Psoas muscle (tissue), 7 donors: ENCODE measurements at regions not wholly inside any gene's neighbourhood (a gene's known extent, or its start where the extent isn't known, plus 50 kb on each side); places are given as distances from the start of the nearest gene placed in this dataset.

Experiments used
- ATAC-seq, 4 donors: fragments of 200-7000 bp; cut with Tn5 transposase; one replicate each; pipeline ENCODE4 v1.9.1; 2020; ENCODE audit warnings: moderate library complexity in 3 of 4, mild to moderate bottlenecking in 2 of 4
- DNase-seq, 2 donors: peaks; one replicate each; pipeline ENCODE4 v3.0.0-alpha.2; 2020
- H3K27ac ChIP-seq: fragments of 200-600 bp; one replicate; pipeline ENCODE4 v1.8.0; 2022
- H3K27me3 ChIP-seq, 3 donors: fragments of 200-600 bp in 1 of 3; one replicate each; pipeline versions ENCODE4 v1.6.1 to v1.8.0; 2013 to 2022; ENCODE audit warnings: low read length in 2 of 3, mild to moderate bottlenecking in 2 of 3, moderate library complexity in 1 of 3; ENCODE audit not compliant: insufficient read depth in 3 of 3
- H3K36me3 ChIP-seq, 2 donors: fragments of 200-600 bp in 1 of 2; one replicate each; pipeline versions ENCODE4 v1.6.1 to v1.8.0; 2013 to 2022; ENCODE audit warnings: low read depth in 1 of 2, mild to moderate bottlenecking in 1 of 2, moderate library complexity in 1 of 2; ENCODE audit not compliant: insufficient read depth in 1 of 2
- H3K4me1 ChIP-seq: fragments of 200-600 bp; one replicate; pipeline ENCODE4 v1.8.0; 2022
- H3K4me3 ChIP-seq: fragments of 200-600 bp; one replicate; pipeline ENCODE4 v1.8.0; 2022; ENCODE audit warnings: mild to moderate bottlenecking
- H3K9me3 ChIP-seq: fragments of 200-600 bp; one replicate; pipeline ENCODE4 v1.8.0; 2022
- WGBS, 3 donors: extraction: QIAGEN DNeasy Blood & Tissue Kit; methylation state at CpG; one replicate each; pipeline versions ENCODE4 v1.1.6 to v1.1.7; 2013; 5-methylcytosine and 5-hydroxymethylcytosine counted together
- intact Hi-C, 2 donors: fragments of 100-400 bp; cut with DNase I; formaldehyde crosslinking; loops; one replicate each; pipeline versions ENCODE4 v1.11.0 to v1.14.2; 2022
- TF ChIP-seq, protein P1 (sequence below): fragments of 200-600 bp; IDR thresholded peaks from one replicate; pipeline ENCODE4 v1.8.0; 2022; ENCODE audit warnings: antibody characterized with exemption
- donor health status: healthy with polysubstance abuse.
- donor health status: DM: no; HTN: no; CAD: no; lungs with moderate emphysema.
- donor health status: Bipolar disorder and iron deficiency.
- donor health status: healthy.
- donor health status: DM: yes; HTN: yes; CAD: no.
- donor health status: DM: no; HTN: no; CAD: no.
- donor health status: DM: yes; HTN: yes; CAD: no.

DNA sequence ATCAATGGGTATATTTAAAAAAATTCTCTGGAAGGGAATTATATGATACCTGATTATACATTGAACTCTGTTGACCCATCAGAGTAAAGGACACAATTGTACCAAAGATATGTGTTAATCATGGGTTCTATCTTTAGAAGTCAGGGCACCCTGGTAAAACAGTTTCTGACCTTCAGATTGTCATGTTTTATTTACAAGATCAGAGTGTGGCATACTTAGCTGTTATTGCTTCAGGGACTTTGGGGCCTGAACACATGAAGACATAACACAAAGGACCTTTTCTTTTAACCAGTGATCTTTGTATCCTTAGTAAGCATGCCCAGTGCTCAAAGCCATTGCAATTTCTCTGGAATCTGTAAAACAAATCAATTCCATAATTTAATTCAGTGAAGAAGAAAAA lies 204.8 kb upstream of the RPS6KA3 start:
- Histone ChIP-seq H3K4me1 (no peaks in the 10 kb centered on the region), H3K9me3 (no peaks in the 10 kb centered on the region), H3K27ac (no peak overlapping the region), H3K36me3 (no peaks in the 10 kb centered on the region), H3K27me3 (no peaks in the 10 kb centered on the region), H3K4me3 (no peak overlapping the region)
- intact Hi-C loops, result no loop called here
- TF ChIP-seq, protein P1, sequence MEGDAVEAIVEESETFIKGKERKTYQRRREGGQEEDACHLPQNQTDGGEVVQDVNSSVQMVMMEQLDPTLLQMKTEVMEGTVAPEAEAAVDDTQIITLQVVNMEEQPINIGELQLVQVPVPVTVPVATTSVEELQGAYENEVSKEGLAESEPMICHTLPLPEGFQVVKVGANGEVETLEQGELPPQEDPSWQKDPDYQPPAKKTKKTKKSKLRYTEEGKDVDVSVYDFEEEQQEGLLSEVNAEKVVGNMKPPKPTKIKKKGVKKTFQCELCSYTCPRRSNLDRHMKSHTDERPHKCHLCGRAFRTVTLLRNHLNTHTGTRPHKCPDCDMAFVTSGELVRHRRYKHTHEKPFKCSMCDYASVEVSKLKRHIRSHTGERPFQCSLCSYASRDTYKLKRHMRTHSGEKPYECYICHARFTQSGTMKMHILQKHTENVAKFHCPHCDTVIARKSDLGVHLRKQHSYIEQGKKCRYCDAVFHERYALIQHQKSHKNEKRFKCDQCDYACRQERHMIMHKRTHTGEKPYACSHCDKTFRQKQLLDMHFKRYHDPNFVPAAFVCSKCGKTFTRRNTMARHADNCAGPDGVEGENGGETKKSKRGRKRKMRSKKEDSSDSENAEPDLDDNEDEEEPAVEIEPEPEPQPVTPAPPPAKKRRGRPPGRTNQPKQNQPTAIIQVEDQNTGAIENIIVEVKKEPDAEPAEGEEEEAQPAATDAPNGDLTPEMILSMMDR, result no peak
- ATAC-seq (peak in 2 of 4 donors; percentile 46 to 50), DNase-seq (no peak)

GRCh38 chrX:20463296-20464075 lies 196.8 kb upstream of the RPS6KA3 start:
- Histone ChIP-seq H3K4me1 (no peaks in the 10 kb centered on the region), H3K27me3 (no peaks in the 10 kb centered on the region), H3K9me3 (no peaks in the 10 kb centered on the region), H3K27ac (no peak overlapping the region), H3K36me3 (no peaks in the 10 kb centered on the region), H3K4me3 (no peak overlapping the region)
- TF ChIP-seq, protein P1, result no peak
- WGBS, 3 donors, result 56 to 86% (median 68%) methylated on average over 3 of the region's 3 CpGs
- intact Hi-C loops, result no loop called here
- ATAC-seq (no peak), DNase-seq (no peak)

DNA sequence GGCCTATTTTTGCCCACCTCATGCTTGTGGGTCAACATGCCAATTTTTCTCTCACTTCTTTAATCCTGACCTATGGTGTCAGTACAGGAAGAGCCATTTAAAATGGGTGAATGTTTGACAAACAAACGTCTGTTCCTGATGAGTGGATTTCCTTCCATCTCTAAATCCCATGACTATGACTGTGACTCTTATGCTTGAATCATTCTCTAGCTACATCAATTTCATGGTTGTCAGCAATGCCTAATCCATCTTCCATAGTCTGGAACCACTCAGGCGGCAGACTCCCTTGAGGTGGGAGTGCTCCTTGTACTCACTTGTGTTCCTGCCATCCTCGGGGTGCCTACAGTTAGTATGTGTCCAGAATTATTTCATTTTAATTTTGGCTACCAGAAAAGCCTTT lies 194.9 kb upstream of the RPS6KA3 start:
- no peak for DNase-seq
- TF ChIP-seq, protein P1, result no peak
- Histone ChIP-seq H3K4me3 (no peak overlapping the region), H3K27me3 (no peaks in the 10 kb centered on the region), H3K4me1 (no peaks in the 10 kb centered on the region), H3K36me3 (no peaks in the 10 kb centered on the region), H3K9me3 (no peaks in the 10 kb centered on the region), H3K27ac (no peak overlapping the region)
- intact Hi-C loops, result no loop called here
- ATAC-seq, result no peak
- WGBS, 3 donors, result 24 to 45% (median 43%) methylated on average over 3 of the region's 3 CpGs

DNA sequence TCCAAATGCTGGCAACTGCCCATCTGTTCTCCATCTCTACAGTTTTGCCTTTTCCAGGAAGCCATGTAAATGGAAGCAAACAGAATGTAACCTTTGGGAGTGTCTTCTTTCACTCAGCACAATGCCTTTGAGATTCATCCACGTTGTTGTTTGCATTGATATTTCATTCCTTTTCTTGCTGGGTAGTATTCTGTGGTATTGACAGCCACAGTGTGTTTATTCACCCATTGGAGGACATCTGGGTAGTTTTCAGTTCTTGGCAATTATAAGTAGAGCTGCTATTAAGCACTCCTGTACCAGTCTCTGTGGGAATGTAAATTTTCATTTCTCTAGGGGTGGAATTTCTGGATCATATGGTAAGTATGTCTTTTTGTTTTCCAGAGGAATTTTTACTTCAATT lies 194.3 kb upstream of the RPS6KA3 start:
- DNase-seq (no peak), ATAC-seq (no peak)
- Histone ChIP-seq H3K4me3 (no peak overlapping the region), H3K27ac (no peak overlapping the region), H3K9me3 (no peaks in the 10 kb centered on the region), H3K27me3 (no peaks in the 10 kb centered on the region), H3K36me3 (no peaks in the 10 kb centered on the region), H3K4me1 (no peaks in the 10 kb centered on the region)
- intact Hi-C loops, result no loop called here
- TF ChIP-seq, protein P1, result no peak
- 8 to 37% (median 23%) methylated on average over 1 of the region's 1 CpG for WGBS, 3 donors
